ENCODE measurements at regions not wholly inside any gene's neighbourhood (a gene's known extent, or its start where the extent isn't known, plus 50 kb on each side); places are given as distances from the start of the nearest gene placed in this dataset.

DNA sequence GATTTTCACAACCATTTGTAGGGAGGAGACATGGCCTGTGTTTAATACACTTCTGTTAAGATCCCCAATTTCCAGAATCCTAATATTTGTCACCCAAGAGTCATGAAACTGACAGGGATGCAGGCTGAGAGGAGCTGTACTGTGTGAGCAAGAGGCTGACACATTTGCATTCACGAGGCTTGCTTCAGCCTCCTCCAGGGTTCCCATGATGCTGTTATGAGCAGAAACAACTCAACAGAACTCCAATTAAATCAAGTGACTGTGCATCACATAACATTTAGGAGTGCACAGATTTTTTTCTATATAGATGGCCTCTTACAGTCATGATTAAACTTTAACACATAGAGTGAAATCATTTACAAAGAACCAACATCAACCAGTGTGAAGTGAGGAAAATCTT lies 292.3 kb upstream of the STT3B start:
- TF ChIP-seq POLR2A (IDR thresholded peaks at IDR 0.05) (no peak), POLR2AphosphoS5 (IDR thresholded peaks at IDR 0.05) (no peak)
- TF ChIP-seq, protein P1, sequence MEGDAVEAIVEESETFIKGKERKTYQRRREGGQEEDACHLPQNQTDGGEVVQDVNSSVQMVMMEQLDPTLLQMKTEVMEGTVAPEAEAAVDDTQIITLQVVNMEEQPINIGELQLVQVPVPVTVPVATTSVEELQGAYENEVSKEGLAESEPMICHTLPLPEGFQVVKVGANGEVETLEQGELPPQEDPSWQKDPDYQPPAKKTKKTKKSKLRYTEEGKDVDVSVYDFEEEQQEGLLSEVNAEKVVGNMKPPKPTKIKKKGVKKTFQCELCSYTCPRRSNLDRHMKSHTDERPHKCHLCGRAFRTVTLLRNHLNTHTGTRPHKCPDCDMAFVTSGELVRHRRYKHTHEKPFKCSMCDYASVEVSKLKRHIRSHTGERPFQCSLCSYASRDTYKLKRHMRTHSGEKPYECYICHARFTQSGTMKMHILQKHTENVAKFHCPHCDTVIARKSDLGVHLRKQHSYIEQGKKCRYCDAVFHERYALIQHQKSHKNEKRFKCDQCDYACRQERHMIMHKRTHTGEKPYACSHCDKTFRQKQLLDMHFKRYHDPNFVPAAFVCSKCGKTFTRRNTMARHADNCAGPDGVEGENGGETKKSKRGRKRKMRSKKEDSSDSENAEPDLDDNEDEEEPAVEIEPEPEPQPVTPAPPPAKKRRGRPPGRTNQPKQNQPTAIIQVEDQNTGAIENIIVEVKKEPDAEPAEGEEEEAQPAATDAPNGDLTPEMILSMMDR (IDR thresholded peaks at IDR 0.05), result no peak

Measured in breast epithelium (tissue), 3 donors.